NCI-H460 (cell line): ENCODE measurements at regions not wholly inside any gene's neighbourhood (a gene's known extent, or its start where the extent isn't known, plus 50 kb on each side); places are given as distances from the start of the nearest gene placed in this dataset.
"Not testable (repeated sequence)": the region's sequence is repeated elsewhere in the genome, so short reads cannot be mapped to it uniquely, and the experiment has no call there.

ENCODE experiments used
- DNase-seq: peaks from one replicate; pipeline ENCODE4 v3.0.0-alpha.2; 2016; ENCODE audit warnings: low read depth; ENCODE audit errors: extremely low read depth

DNA sequence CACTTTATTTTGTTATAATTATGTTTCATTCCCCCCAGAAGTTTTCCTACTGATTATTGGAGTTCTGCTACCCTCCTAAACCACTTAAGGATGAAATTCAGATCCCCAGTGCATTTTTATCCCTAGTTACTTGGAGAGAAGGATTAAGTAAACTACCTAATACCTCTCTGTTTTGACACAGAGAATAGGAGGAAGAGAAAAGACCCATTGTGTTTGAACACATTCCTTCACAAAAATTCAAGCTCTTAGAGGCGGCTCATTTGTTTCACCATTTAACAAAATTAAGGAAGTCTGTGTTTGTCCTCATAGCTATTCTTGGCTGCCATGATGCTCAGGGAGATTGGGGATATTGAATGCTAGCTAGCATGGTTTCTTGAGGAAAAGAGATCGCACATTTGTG is 492.6 kb downstream of the EBF1 start:
- DNase-seq: no peak

DNA sequence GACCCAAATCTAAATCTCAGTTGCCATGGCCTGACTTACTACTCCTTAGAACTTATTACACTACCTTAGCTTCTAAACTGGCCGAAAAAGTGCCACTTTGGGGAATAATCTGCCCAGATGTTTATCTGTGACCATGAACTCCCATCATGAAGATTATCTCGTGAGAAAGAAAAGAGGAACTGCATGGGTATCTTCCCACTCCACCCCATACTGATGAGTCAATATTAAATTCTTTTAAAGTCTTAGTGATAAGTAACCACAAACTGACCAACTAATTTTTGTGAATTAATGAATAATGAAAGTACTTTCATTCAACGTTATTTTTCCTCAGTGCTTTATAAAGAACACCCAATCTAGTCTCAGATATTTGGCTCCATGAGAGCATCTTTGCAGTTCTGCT is 493.5 kb downstream of the EBF1 start:
- DNase-seq: no peak

GRCh38 chr5:158602981-158603380 is 496.7 kb downstream of the EBF1 start:
- no peak for DNase-seq

DNA sequence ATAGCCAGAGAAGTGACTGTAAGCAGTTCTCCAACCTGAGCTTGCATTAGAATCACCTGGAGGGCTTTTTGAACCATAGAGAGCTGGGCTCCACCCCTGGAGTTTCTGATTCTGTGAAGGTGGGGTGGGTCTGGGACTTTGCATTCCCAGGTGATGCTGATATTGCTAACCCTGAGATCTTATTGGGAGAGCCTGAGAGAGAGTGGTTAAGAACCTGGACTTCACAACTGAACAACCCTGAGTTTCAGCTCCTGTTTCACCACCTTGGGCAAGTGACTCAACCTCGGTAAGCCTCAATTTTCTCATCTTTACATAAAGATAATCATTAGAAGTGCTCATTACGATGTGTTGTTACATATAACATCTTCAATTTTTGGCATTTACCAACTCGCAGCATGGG is 498.6 kb downstream of the EBF1 start:
- no peak for DNase-seq

GRCh38 chr5:158600679-158601078 is 499.0 kb downstream of the EBF1 start:
- DNase-seq: no peak

DNA sequence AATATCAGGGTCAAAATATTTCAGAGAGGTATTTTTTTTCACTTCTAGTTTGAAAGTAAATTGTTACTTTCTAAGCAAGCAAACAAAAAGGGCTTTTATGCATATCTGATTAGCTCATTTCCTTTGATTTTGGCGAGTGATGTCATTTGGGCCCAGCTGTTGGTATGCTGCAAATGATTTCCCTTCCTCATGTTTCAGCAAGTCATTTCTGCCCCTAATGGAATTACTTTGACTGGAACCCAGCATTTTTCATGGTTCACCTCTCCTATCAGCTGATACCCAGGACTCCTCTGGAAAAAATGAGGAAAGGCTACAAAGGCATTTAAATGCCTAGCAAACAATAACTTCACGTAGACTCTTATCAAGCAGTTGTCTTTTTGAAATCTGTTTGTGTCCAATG is 500.6 kb downstream of the EBF1 start:
- no peak for DNase-seq

GRCh38 chr5:158594595-158595242 is 505.0 kb downstream of the EBF1 start:
- no peak for DNase-seq

DNA sequence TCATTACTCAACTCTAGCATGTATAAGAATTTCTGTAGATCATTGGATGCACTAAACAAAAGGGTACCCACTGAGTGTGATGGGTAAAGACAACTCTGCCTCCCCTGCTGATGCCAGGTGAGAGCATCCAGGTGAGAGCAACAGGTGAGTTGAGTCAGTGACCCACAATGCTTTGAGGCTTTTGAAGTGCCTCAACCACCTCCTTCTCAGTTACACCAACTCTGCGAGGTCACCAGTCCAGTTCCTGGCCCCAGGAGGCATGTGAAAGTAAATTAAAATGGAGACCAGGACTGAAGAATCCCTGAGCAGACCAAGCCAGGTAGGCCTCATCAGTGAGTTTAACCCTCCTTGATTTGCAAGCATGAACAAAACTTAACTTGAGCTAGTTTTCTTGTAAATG is 505.8 kb downstream of the EBF1 start:
- DNase-seq: no peak

- no peak for DNase-seq
Measured at GRCh38 chr5:158591301-158591863, 508.3 kb downstream of the EBF1 start.

GRCh38 chr5:158590746-158591300 is 508.9 kb downstream of the EBF1 start:
- no peak for DNase-seq

DNA sequence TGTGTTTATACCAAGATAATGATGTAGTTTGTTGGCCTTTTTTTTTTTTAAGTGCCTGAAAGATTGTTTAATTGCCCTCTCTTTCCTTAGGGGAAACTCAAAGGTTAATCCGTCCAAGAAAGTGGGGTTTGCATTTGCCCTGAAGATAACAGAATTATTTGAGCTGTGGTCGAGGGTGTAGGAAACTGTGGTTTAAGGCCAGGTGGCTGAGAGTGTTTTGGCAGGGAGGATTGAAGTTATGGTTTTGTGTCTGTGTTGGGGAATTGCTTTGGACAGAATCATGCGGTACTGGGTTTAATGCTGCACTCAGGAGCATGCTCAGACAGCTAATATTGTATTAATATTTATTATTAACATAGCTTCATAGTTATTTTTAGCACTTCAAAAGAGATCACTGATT is 509.8 kb downstream of the EBF1 start:
- DNase-seq: no peak

GRCh38 chr5:158588617-158589016 is 511.1 kb downstream of the EBF1 start:
- DNase-seq: no peak

DNA sequence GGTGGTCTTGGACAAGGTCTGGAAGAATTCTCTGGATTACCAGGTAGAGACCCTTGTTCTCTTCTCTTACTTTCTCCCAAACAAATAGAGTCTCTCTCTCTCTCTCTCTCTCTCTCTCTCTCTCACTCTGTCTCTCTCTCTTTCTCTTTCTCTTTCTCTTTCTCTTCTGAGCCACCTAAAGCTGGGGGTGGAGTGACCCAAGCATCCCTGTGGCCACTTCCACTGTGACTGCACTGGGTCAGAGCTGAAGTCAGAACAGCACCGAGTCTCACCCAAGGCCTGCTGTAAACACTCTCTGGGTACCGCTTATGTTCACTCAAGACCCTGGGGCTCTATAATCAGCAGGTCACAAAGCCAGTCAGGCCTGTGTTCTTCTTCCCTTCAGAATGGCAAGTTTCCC is 513.7 kb downstream of the EBF1 start:
- no peak for DNase-seq

DNA sequence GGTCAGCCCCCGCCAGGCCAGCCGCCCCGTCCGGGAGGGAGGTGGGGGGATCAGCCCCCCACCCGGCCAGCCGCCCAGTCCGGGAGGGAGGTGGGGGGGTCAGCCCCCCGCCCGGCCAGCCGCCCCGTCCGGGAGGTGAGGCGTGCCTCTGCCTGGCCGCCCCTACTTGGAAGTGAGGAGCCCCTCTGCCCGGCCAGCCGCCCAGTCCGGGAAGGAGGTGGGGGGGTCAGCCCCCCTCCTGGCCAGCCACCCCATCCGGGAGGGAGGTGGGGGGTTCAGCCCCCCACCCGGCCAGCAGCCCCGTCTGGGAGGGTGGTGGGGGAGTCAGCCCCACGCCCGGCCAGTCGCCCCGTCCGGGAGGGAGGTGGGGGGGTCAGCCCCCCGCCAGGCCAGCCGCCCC is 517.0 kb downstream of the EBF1 start:
- DNase-seq: not testable (repeated sequence)

GRCh38 chr5:158573829-158574228 is 525.9 kb downstream of the EBF1 start:
- DNase-seq: no peak

GRCh38 chr5:158570502-158570901 is 529.2 kb downstream of the EBF1 start:
- no peak for DNase-seq

DNA sequence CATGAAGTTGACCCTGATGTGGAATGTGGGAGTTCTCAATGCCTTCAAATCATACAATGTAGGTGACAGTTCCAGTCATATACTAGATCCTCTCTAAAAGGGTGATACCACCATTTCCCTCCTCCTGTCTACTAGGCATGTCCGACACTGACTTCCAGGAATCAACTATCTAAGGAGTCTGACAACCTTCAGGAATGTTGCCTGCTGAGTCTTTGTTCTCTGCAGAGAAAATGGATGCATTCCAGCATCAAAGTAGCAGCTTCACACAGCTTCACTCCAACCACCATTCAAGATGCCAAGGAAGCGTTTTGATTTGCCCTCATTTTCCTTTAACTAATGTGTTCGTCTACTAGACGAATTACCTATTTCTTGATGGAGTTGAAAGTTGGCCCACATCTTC is 530.2 kb downstream of the EBF1 start:
- no peak for DNase-seq

GRCh38 chr5:158565017-158565789 is 534.5 kb downstream of the EBF1 start:
- no peak for DNase-seq

DNA sequence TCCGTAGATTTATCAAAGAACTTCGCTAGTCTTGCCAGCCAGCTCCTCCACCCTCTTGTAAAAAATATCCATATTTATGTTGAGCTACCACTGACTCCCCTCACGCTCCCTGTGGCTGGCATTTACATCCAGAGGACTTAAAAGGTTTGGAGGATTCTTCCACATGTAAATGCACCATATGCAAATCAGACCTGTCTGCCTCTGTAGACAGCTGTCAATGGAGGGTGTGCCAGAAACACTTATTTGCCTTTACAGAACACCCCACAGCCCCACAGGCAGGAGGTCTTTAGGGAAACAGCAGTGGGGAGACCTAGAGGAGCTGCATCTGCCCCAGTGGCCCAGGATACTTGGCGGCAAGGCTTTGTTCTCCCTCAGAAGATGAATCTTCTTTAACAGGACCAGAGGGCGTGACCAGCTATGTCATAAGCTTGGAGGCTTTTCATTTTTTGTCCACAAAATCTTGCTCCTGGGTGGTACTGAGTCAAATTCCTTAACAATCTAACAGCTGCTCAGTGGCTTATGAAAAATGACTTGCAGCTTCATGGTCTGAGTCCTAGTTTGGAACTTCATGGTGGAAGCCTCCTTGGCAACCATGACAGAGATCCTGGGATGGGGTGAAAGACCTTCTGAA is 535.8 kb downstream of the EBF1 start:
- no peak for DNase-seq

DNA sequence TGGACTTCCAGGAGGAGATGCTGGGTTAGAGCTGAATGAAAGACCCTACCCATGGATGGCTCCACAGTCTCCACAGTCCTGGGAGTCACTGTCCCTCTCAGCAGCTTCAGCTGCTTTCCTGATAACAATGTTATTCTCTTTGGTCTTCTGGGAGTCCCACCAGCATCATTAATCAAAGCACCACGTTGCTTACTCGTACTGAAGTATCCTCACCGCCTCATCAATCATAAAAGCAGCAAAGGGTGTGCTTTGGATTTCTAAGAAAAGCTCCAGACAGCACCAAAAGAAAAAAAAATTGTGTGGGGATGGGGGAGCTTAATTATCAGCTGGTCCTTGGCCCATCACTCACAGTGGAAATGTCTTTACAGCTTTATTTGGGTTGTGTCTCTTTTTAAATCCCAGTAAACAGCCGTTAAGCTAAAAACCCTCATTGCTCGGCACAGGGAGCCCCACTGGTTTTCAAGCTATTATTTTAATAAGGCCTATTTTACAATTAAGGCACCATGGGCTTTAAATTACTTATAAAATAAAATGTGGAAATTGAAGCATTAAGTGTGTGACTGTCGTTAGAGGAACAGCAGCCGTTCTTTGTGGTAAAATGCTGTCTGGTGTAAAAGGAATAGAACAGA is 538.0 kb downstream of the EBF1 start:
- DNase-seq: no peak

- DNase-seq: no peak
Measured at GRCh38 chr5:158560170-158560569, 539.5 kb downstream of the EBF1 start.
